A673 (cell line): ENCODE measurements at regions not wholly inside any gene's neighbourhood (a gene's known extent, or its start where the extent isn't known, plus 50 kb on each side); places are given as distances from the start of the nearest gene placed in this dataset.

ENCODE experiments used
- BruUV-seq: library from RNA; stranded (reverse); fragments of 400-500 nt; replicated peaks from 2 replicates; lab custom pipeline; 2021; lab: Mats Ljungman, UMichigan
- CTCF ChIA-PET: fragments of 300-600 bp; sonication (Branson Sonifier 250); formaldehyde crosslinking; loops from one replicate; lab custom pipeline; 2022; ENCODE audit warnings: antibody characterized with exemption; lab: Charles Lee
- POLR2A ChIA-PET: fragments of 300-600 bp; sonication (Branson Sonifier 250); formaldehyde crosslinking; loops from one replicate; lab custom pipeline; 2022; ENCODE audit warnings: antibody characterized with exemption; ENCODE audit not compliant: low non-redundant PET; lab: Charles Lee
- DNase-seq: peaks from one replicate; pipeline ENCODE4 v3.0.0-alpha.2; 2015; ENCODE audit warnings: low spot score
- H3K27ac ChIP-seq: fragments of 200-600 bp; sonication (generic); 2 replicates; pipeline ENCODE4 v1.5.1; 2016; ENCODE audit warnings: mixed run types, low read depth, mild to moderate bottlenecking, mixed read lengths, antibody characterized with exemption, low read length; ENCODE audit not compliant: poor library complexity, severe bottlenecking
- H3K27me3 ChIP-seq: fragments of 200-600 bp; sonication (generic); replicated peaks from 2 replicates; pipeline ENCODE4 v1.6.1; 2017; ENCODE audit warnings: mixed run types, low read depth, mild to moderate bottlenecking, mixed read lengths, antibody characterized with exemption, low read length; ENCODE audit not compliant: insufficient read depth, poor library complexity
- H3K36me3 ChIP-seq: fragments of 200-600 bp; sonication (generic); 2 replicates; pipeline ENCODE4 v1.6.1; 2016; ENCODE audit warnings: mixed run types, mild to moderate bottlenecking, mixed read lengths, antibody characterized with exemption, low read length; ENCODE audit not compliant: insufficient read depth, poor library complexity, severe bottlenecking
- H3K4me1 ChIP-seq: fragments of 200-600 bp; sonication (generic); 2 replicates; pipeline ENCODE4 v1.6.1; 2017; ENCODE audit warnings: mixed run types, mild to moderate bottlenecking, mixed read lengths, antibody characterized with exemption, low read length; ENCODE audit not compliant: insufficient read depth, poor library complexity, severe bottlenecking
- H3K4me3 ChIP-seq: fragments of 200-600 bp; sonication (generic); 2 replicates; pipeline ENCODE4 v1.5.1; 2016; ENCODE audit warnings: low read depth, mixed run types, mild to moderate bottlenecking, mixed read lengths, low read length; ENCODE audit not compliant: poor library complexity, severe bottlenecking
- H3K9me3 ChIP-seq: fragments of 200-600 bp; sonication (generic); 2 replicates; pipeline ENCODE4 v1.6.1; 2016; ENCODE audit warnings: mixed run types, low read depth, mild to moderate bottlenecking, mixed read lengths, antibody characterized with exemption, low read length; ENCODE audit not compliant: poor library complexity, severe bottlenecking
- EZH2 ChIP-seq: fragments of 200-600 bp; sonication (generic); IDR thresholded peaks from 2 replicates; pipeline ENCODE4 v1.6.1; 2017; ENCODE audit warnings: borderline replicate concordance, low read depth, mild to moderate bottlenecking, mixed read lengths, antibody characterized with exemption, low read length; ENCODE audit not compliant: poor library complexity, severe bottlenecking
- intact Hi-C: fragments of 100-400 bp; cut with micrococcal nuclease; formaldehyde crosslinking; loops from one replicate; pipeline ENCODE4 v1.10.0; 2022; ENCODE audit not compliant: unreplicated experiment
- TF ChIP-seq, protein P1 (sequence below): fragments of 300-800, 200-600 bp; sonication (generic); conservative IDR thresholded peaks from 2 replicates; pipeline ENCODE4 v1.5.1; 2017; ENCODE audit warnings: low read depth, mild to moderate bottlenecking, antibody characterized with exemption, low read length, moderate library complexity, mixed read lengths

DNA sequence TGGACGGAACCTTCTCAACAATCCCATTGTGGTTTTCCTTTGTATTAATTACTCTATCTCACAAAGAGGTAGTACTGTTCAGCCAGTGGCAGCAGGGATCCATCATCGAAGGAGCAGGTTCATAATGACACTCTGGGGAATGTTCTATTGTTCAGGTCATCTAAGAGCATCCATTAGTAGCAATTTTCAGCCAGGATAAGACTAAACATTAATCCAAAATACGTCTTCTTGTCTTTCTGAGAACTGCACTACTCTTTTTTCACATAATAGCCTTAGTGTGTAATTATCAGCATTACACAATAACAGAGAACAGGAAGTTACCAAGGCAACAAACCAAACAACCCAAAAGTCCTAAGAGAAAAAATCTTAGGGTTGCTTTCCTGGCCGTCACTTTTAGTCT lies 259.5 kb upstream of the VWC2 start:
- CTCF ChIA-PET: no interaction called here
- no peak for DNase-seq
- BruUV-seq: no TSS peak

DNA sequence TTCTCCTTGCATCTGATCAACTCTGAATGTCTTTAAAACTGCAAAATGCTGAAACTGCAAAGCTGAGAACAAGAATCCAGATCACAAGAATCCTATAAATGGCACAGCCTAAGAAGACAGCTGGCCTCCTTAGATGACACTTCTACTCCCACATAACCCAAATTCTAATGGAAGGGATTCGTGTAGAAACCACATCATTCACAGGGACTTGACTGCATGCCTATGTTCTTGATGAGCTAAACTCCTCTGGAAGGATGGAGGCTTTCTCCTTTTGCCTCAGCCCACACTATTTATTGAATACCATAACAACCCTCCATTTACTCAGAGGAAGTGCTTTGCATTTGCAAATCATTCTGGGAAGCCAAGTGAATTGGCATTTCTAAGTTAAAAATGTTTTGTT lies 252.5 kb upstream of the VWC2 start:
- BruUV-seq: no TSS peak
- H3K4me1 ChIP-seq: no peaks in the 10 kb centered on the region
- H3K4me3 ChIP-seq: no peak overlapping the region
- TF ChIP-seq EZH2: no peak
- TF ChIP-seq, protein P1, sequence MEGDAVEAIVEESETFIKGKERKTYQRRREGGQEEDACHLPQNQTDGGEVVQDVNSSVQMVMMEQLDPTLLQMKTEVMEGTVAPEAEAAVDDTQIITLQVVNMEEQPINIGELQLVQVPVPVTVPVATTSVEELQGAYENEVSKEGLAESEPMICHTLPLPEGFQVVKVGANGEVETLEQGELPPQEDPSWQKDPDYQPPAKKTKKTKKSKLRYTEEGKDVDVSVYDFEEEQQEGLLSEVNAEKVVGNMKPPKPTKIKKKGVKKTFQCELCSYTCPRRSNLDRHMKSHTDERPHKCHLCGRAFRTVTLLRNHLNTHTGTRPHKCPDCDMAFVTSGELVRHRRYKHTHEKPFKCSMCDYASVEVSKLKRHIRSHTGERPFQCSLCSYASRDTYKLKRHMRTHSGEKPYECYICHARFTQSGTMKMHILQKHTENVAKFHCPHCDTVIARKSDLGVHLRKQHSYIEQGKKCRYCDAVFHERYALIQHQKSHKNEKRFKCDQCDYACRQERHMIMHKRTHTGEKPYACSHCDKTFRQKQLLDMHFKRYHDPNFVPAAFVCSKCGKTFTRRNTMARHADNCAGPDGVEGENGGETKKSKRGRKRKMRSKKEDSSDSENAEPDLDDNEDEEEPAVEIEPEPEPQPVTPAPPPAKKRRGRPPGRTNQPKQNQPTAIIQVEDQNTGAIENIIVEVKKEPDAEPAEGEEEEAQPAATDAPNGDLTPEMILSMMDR: no peak
- intact Hi-C loops: no loop called here
- CTCF ChIA-PET: no interaction called here
- H3K36me3 ChIP-seq: no peaks in the 10 kb centered on the region
- H3K9me3 ChIP-seq: peaks cover 23% of the 10 kb centered on the region
- POLR2A ChIA-PET: no interaction called here
- DNase-seq: no peak
- H3K27ac ChIP-seq: no peak overlapping the region
- no peaks in the 10 kb centered on the region for H3K27me3 ChIP-seq

More for the DNA sequence above, 259.5 kb upstream of the VWC2 start:
- Histone ChIP-seq H3K27me3 (no peaks in the 10 kb centered on the region), H3K4me3 (no peak overlapping the region), H3K27ac (no peak overlapping the region), H3K36me3 (no peaks in the 10 kb centered on the region), H3K9me3 (peaks cover 8% of the 10 kb centered on the region), H3K4me1 (no peaks in the 10 kb centered on the region)
- TF ChIP-seq, protein P1: no peak
- no peak for TF ChIP-seq EZH2
- intact Hi-C loops: no loop called here
- POLR2A ChIA-PET: no interaction called here

DNA sequence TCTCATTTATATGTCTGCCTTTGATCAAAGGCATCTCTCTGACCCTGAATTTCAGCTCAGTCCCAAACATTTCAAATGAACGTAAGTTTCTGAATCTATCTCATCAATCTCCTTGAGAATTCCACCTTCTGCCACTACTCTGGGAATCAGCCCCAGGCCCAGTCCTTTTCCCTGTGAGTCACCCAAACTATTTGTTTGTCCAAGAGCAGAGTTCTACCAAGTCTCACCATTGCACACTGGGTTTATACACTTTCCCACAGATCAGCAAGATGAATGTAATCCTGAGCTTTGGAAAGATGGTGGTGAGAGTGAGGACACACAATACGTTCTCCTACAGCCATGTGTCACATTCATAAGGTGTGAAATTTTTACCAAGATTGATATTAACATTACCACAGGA lies 251.3 kb upstream of the VWC2 start:
- peaks cover 23% of the 10 kb centered on the region for H3K9me3 ChIP-seq
- H3K27ac ChIP-seq: no peak overlapping the region
- no peak for DNase-seq
- H3K27me3 ChIP-seq: no peaks in the 10 kb centered on the region
- no TSS peak for BruUV-seq
- TF ChIP-seq, protein P1: no peak
- no peak for TF ChIP-seq EZH2
- intact Hi-C loops: no loop called here
- no peaks in the 10 kb centered on the region for H3K4me1 ChIP-seq
- no peak overlapping the region for H3K4me3 ChIP-seq
- CTCF ChIA-PET: no interaction called here
- POLR2A ChIA-PET: no interaction called here
- H3K36me3 ChIP-seq: no peaks in the 10 kb centered on the region
